ENCODE measurements at regions not wholly inside any gene's neighbourhood (a gene's known extent, or its start where the extent isn't known, plus 50 kb on each side); places are given as distances from the start of the nearest gene placed in this dataset.

DNA sequence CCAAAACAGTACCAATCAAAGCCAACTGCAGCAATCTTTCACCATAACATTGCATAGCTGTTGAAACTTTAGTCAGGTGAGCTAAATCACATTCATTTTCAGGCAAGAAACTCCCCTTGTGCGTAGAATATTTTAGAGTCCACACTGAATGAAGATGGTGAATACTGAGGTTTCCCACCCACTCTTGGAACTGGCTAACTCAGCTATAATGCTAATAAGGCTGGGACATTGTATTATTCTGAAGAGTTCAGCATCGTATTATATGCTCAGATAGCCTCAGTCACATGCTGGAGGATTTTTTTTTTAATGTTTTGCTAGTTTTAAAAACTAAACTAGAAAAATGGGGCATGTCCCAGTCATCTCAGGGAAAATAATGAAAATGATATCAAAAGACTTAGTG is 352.3 kb upstream of the FMN2 start:
- H3K36me3 ChIP-seq (ENCODE audit: low read depth) = no peaks in the 10 kb centered on the region
- TF ChIP-seq, protein P1, sequence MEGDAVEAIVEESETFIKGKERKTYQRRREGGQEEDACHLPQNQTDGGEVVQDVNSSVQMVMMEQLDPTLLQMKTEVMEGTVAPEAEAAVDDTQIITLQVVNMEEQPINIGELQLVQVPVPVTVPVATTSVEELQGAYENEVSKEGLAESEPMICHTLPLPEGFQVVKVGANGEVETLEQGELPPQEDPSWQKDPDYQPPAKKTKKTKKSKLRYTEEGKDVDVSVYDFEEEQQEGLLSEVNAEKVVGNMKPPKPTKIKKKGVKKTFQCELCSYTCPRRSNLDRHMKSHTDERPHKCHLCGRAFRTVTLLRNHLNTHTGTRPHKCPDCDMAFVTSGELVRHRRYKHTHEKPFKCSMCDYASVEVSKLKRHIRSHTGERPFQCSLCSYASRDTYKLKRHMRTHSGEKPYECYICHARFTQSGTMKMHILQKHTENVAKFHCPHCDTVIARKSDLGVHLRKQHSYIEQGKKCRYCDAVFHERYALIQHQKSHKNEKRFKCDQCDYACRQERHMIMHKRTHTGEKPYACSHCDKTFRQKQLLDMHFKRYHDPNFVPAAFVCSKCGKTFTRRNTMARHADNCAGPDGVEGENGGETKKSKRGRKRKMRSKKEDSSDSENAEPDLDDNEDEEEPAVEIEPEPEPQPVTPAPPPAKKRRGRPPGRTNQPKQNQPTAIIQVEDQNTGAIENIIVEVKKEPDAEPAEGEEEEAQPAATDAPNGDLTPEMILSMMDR (IDR thresholded peaks at IDR 0.05) = no peak
- no peak overlapping the region for H3K4me3 ChIP-seq
- ATAC-seq (no peak), DNase-seq (no peak)
- no peaks in the 10 kb centered on the region for H3K4me1 ChIP-seq (ENCODE audit: low read depth)
- intact Hi-C loops (cut with DNase I, micrococcal nuclease) = no loop called here
- no peaks in the 10 kb centered on the region for H3K9me3 ChIP-seq

DNA sequence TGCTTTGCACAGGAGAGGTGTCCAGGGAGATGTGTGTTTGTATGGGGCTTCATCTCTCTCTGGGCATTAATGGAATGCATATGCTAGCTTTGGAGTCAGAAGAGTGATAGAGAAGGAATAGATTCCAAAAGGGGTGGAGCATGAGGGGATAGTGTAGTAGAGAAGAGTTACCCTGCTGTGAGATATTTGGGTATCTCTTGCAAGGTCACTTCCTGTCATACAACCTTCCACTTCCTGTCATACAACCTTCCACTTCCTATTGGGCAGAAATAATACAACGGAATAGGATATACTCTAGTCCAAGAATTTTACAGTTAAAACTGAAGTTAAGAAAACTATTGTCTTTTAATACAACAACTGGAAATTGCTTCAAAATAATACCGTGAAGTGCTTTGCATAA is 351.8 kb upstream of the FMN2 start:
- intact Hi-C loops (cut with DNase I, micrococcal nuclease) = no loop called here
- TF ChIP-seq, protein P1 (IDR thresholded peaks at IDR 0.05) = no peak
- no peaks in the 10 kb centered on the region for H3K4me1 ChIP-seq (ENCODE audit: low read depth)
- no peak for DNase-seq
- H3K9me3 ChIP-seq = no peaks in the 10 kb centered on the region
- no peaks in the 10 kb centered on the region for H3K36me3 ChIP-seq (ENCODE audit: low read depth)
- H3K4me3 ChIP-seq = no peak overlapping the region
- no peak for ATAC-seq

DNA sequence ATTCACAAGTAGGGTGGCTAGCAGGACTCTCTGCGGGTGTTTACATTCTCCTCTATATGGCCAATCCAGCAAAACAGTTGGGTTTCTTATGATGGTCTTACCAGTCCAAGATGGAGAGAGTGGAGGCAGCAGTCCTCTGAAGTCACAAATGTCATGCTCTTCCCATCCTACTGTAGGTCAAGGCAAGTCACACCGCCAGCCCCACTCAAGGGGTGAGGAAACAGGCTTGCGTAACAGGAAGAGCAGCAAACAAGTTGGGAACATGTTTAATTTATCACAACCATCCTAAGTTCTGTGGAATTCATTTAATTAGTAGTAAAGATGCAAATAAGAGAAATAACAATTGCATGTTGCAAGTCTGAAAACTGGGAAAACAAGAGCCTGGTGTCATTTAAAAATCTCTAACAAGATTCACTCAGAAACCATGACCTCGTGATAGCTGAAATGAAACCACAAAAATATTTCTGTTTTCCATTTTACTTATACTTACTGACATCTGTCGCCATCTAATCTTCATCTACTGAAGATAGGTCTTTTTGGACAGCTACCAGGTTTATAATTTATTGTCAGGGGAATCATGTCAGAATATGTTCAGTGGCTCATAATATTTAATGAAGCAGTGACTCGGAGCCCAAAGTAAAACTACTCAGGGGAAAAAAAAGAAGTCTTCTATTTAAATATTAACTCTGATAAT is 349.1 kb upstream of the FMN2 start:
- TF ChIP-seq, protein P1 (IDR thresholded peaks at IDR 0.05) = no peak
- no peaks in the 10 kb centered on the region for H3K4me1 ChIP-seq (ENCODE audit: low read depth)
- ATAC-seq (no peak), DNase-seq (no peak)
- H3K4me3 ChIP-seq = no peak overlapping the region
- H3K36me3 ChIP-seq (ENCODE audit: low read depth) = no peaks in the 10 kb centered on the region
- intact Hi-C loops (cut with DNase I, micrococcal nuclease) = no loop called here
- no peaks in the 10 kb centered on the region for H3K9me3 ChIP-seq

DNA sequence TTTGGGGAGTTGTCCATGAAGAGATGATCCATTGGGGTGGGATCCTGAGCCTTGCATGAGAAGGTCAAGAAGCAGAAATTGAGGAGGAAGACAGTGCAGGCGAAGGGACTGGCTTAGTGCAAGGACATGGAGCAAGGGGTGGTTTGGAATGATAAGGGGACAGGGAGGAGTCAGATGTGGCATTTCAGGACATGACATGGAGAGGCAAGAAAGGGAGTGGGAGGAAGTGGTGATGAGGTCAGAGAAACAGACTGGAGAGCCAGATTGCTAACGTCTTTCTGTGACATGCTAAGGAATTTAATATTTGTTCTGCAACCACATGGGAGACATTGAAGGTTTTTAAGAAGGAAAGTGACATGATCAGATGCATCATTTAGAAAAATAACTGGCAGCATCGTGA is 346.8 kb upstream of the FMN2 start:
- Histone ChIP-seq H3K9me3 (no peaks in the 10 kb centered on the region), H3K4me3 (no peak overlapping the region), H3K36me3 (ENCODE audit: low read depth) (no peaks in the 10 kb centered on the region), H3K4me1 (ENCODE audit: low read depth) (no peaks in the 10 kb centered on the region)
- ATAC-seq (no peak), DNase-seq (no peak)
- TF ChIP-seq, protein P1 (IDR thresholded peaks at IDR 0.05) = no peak
- intact Hi-C loops (cut with DNase I, micrococcal nuclease) = no loop called here

DNA sequence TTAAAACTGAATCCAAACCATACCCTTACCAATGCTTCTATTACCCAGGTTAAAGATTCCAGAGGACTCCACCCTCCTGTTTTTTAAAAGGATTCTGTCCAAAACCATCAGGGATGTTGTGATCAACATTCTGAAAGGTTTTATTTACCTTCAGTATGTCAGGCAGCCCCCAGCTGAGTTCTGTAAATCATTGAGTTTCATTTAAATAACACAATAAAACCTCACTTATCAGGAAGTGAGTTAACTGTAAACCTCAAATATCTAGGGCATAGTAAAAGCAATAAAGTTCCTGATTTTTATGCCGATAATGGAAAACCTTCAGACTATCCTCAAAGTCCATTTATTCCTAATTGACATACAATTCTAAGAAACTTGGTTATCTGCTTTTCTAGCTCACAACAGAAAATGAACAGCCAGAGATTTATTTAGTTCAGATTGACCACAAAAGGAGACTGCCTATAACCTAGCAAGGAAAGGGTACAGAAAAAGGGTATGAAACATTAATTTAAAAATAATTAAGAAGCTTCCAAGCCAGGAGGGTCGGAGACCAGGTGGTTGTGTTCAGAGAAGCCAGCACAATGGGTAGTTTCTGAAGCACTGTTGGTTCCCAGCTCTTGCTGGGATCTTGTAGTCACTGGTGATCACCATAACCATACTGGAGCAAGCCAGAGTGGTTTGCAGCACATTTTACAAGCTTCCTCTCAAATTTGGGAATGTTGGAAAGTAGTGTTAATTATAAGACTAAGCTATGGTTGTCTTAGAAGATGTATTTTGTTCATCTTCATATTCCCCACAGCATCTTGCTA is 336.4 kb upstream of the FMN2 start:
- no peaks in the 10 kb centered on the region for H3K36me3 ChIP-seq (ENCODE audit: low read depth)
- no peaks in the 10 kb centered on the region for H3K9me3 ChIP-seq
- no peaks in the 10 kb centered on the region for H3K4me1 ChIP-seq (ENCODE audit: low read depth)
- intact Hi-C loops (cut with DNase I, micrococcal nuclease) = no loop called here
- no peak overlapping the region for H3K4me3 ChIP-seq
- no peak for DNase-seq
- TF ChIP-seq, protein P1 (IDR thresholded peaks at IDR 0.05) = no peak
- no peak for ATAC-seq
